HG02943 (cell line): ENCODE measurements at regions not wholly inside any gene's neighbourhood (a gene's known extent, or its start where the extent isn't known, plus 50 kb on each side); places are given as distances from the start of the nearest gene placed in this dataset.

ENCODE experiments used
- ATAC-seq: cut with Tn5 transposase; IDR thresholded peaks from one replicate; pipeline ENCODE4 v1.9.1; 2021; ENCODE audit warnings: mild to moderate bottlenecking, low read depth, moderate library complexity; ENCODE audit not compliant: unreplicated experiment

GRCh38 chr16:79339863-79340262 is 260.7 kb downstream of the MAF start:
- ATAC-seq: no peak

GRCh38 chr16:79337906-79338305 is 262.6 kb downstream of the MAF start:
- ATAC-seq: no peak

GRCh38 chr16:79336437-79337229 is 263.9 kb downstream of the MAF start:
- ATAC-seq: no peak

GRCh38 chr16:79334127-79334526 is 266.4 kb downstream of the MAF start:
- ATAC-seq: no peak

- ATAC-seq: no peak
These were observed 269.5 kb downstream of the MAF start for GRCh38 chr16:79331066-79331465.

- no peak for ATAC-seq
These were observed 270.6 kb downstream of the MAF start for GRCh38 chr16:79329967-79330366.

- ATAC-seq: no peak
These were observed 271.4 kb downstream of the MAF start for GRCh38 chr16:79329166-79329521.

- ATAC-seq: no peak
These were observed 272.0 kb downstream of the MAF start for GRCh38 chr16:79328402-79329165.

GRCh38 chr16:79327836-79328235 is 272.7 kb downstream of the MAF start:
- ATAC-seq: no peak

- ATAC-seq: no peak
These were observed 274.0 kb downstream of the MAF start for GRCh38 chr16:79326549-79326948.

- no peak for ATAC-seq
These were observed 275.2 kb downstream of the MAF start for GRCh38 chr16:79325226-79325945.

- no peak for ATAC-seq
These were observed 279.6 kb downstream of the MAF start for GRCh38 chr16:79320956-79321355.

- ATAC-seq: no peak
These were observed 282.2 kb downstream of the MAF start for GRCh38 chr16:79318143-79318899.

- ATAC-seq: no peak
These were observed 283.0 kb downstream of the MAF start for GRCh38 chr16:79317521-79317920.

- ATAC-seq: no peak
These were observed 283.5 kb downstream of the MAF start for GRCh38 chr16:79317026-79317425.

GRCh38 chr16:79316004-79316458 is 284.5 kb downstream of the MAF start:
- ATAC-seq: no peak

- no peak for ATAC-seq
These were observed 288.0 kb downstream of the MAF start for GRCh38 chr16:79312502-79312901.

- ATAC-seq: no peak
These were observed 289.8 kb downstream of the MAF start for GRCh38 chr16:79310710-79311109.

GRCh38 chr16:79309606-79310005 is 290.9 kb downstream of the MAF start:
- ATAC-seq: no peak

- ATAC-seq: no peak
These were observed 293.3 kb downstream of the MAF start for GRCh38 chr16:79307214-79307613.

GRCh38 chr16:79305074-79305473 is 295.5 kb downstream of the MAF start:
- no peak for ATAC-seq
